Activated naive CD4-positive, alpha-beta T cell treated with anti-CD3 and anti-CD28 coated beads for 36 hours (primary cell): ENCODE measurements at regions not wholly inside any gene's neighbourhood (a gene's known extent, or its start where the extent isn't known, plus 50 kb on each side); places are given as distances from the start of the nearest gene placed in this dataset.

Source experiments
- CTCF ChIA-PET: fragments of 350-600 bp; sonication (Branson Sonifier 250); formaldehyde crosslinking; loops from one replicate; lab custom pipeline; 2021; ENCODE audit warnings: antibody characterized with exemption; lab: Charles Lee
- DNase-seq: peaks from one replicate; pipeline ENCODE4 v3.0.0-alpha.2; 2020
- H3K27ac Mint-ChIP-seq: one replicate; pipeline ENCODE4 v1.8.0; 2021; ENCODE audit warnings: mild to moderate bottlenecking, mixed read lengths
- H3K27me3 Mint-ChIP-seq: one replicate; pipeline ENCODE4 v1.8.0; 2021; ENCODE audit warnings: low read depth, mixed read lengths
- H3K36me3 Mint-ChIP-seq: one replicate; pipeline ENCODE4 v1.8.0; 2021; ENCODE audit warnings: low read depth, mixed read lengths
- H3K4me1 Mint-ChIP-seq: one replicate; pipeline ENCODE4 v1.8.0; 2021; ENCODE audit warnings: low read depth, mixed read lengths
- H3K4me3 Mint-ChIP-seq: one replicate; pipeline ENCODE4 v1.8.0; 2021; ENCODE audit warnings: mild to moderate bottlenecking, moderate library complexity, mixed read lengths
- H3K9me3 Mint-ChIP-seq: one replicate; pipeline ENCODE4 v1.8.0; 2021; ENCODE audit warnings: mixed read lengths
- intact Hi-C: fragments of 100-400 bp; cut with micrococcal nuclease; formaldehyde crosslinking; loops from one replicate; pipeline ENCODE4 v1.15.1; 2023

GRCh38 chr18:22113144-22113844, 56.1 kb upstream of the GATA6 start:
- Mint-ChIP-seq H3K4me1 (no peaks in the 10 kb centered on the region), H3K9me3 (no peaks in the 10 kb centered on the region), H3K4me3 (no peak overlapping the region), H3K36me3 (no peaks in the 10 kb centered on the region), H3K27me3 (no peaks in the 10 kb centered on the region), H3K27ac (no peak overlapping the region)
- no peak for DNase-seq
- CTCF ChIA-PET: interaction anchor here (0.6 kb wide), 1 partner anchor 45 kb away, joined by 3 read pairs; no protein-coding TSS in a partner anchor
- intact Hi-C loops: no loop called here

GRCh38 chr18:22114526-22115321, 54.7 kb upstream of the GATA6 start:
- CTCF ChIA-PET: no interaction called here
- H3K4me1 Mint-ChIP-seq: no peaks in the 10 kb centered on the region
- no peak overlapping the region for H3K27ac Mint-ChIP-seq
- no peak for DNase-seq
- no peaks in the 10 kb centered on the region for H3K9me3 Mint-ChIP-seq
- no peaks in the 10 kb centered on the region for H3K27me3 Mint-ChIP-seq
- intact Hi-C loops: no loop called here
- H3K36me3 Mint-ChIP-seq: no peaks in the 10 kb centered on the region
- H3K4me3 Mint-ChIP-seq: no peak overlapping the region

- DNase-seq: no peak
- H3K27me3 Mint-ChIP-seq: no peaks in the 10 kb centered on the region
- no peak overlapping the region for H3K4me3 Mint-ChIP-seq
- no peaks in the 10 kb centered on the region for H3K9me3 Mint-ChIP-seq
- CTCF ChIA-PET: no interaction called here
- no peaks in the 10 kb centered on the region for H3K36me3 Mint-ChIP-seq
- H3K4me1 Mint-ChIP-seq: no peaks in the 10 kb centered on the region
- no peak overlapping the region for H3K27ac Mint-ChIP-seq
- intact Hi-C loops: no loop called here
These were observed 53.8 kb upstream of the GATA6 start for GRCh38 chr18:22115573-22115972.
